GM18520 (cell line): ENCODE measurements at regions not wholly inside any gene's neighbourhood (a gene's known extent, or its start where the extent isn't known, plus 50 kb on each side); places are given as distances from the start of the nearest gene placed in this dataset.

Experiments used
- ATAC-seq: cut with Tn5 transposase; IDR thresholded peaks from one replicate; pipeline ENCODE4 v1.9.1; 2021; ENCODE audit not compliant: unreplicated experiment

GRCh38 chr4:19915276-19915675 is 336.4 kb upstream of the SLIT2 start:
- ATAC-seq: no peak

GRCh38 chr4:19913650-19914049 is 338.1 kb upstream of the SLIT2 start:
- no peak for ATAC-seq

GRCh38 chr4:19910861-19911525 is 340.7 kb upstream of the SLIT2 start:
- ATAC-seq: no peak

GRCh38 chr4:19905024-19905423 is 346.7 kb upstream of the SLIT2 start:
- ATAC-seq: no peak

GRCh38 chr4:19888587-19888986 is 363.1 kb upstream of the SLIT2 start:
- ATAC-seq: no peak

- no peak for ATAC-seq
These were observed 367.9 kb upstream of the SLIT2 start for GRCh38 chr4:19883841-19884240.

- ATAC-seq: no peak
These were observed 371.5 kb upstream of the SLIT2 start for GRCh38 chr4:19880206-19880605.

- no peak for ATAC-seq
These were observed 372.4 kb upstream of the SLIT2 start for GRCh38 chr4:19879330-19879729.

GRCh38 chr4:19857991-19858390 is 393.7 kb upstream of the SLIT2 start:
- ATAC-seq: no peak

- no peak for ATAC-seq
These were observed 394.3 kb upstream of the SLIT2 start for GRCh38 chr4:19857380-19857779.

- no peak for ATAC-seq
These were observed 400.8 kb upstream of the SLIT2 start for GRCh38 chr4:19850909-19851308.

- no peak for ATAC-seq
These were observed 407.3 kb upstream of the SLIT2 start for GRCh38 chr4:19844446-19844845.

GRCh38 chr4:19842471-19842870 is 409.2 kb upstream of the SLIT2 start:
- ATAC-seq: no peak

- no peak for ATAC-seq
These were observed 412.8 kb upstream of the SLIT2 start for GRCh38 chr4:19838858-19839257.

GRCh38 chr4:19835429-19835828 is 416.3 kb upstream of the SLIT2 start:
- no peak for ATAC-seq

- ATAC-seq: no peak
These were observed 419.3 kb upstream of the SLIT2 start for GRCh38 chr4:19832411-19832810.

GRCh38 chr4:19831644-19832285 is 419.9 kb upstream of the SLIT2 start:
- no peak for ATAC-seq

- ATAC-seq: no peak
These were observed 422.6 kb upstream of the SLIT2 start for GRCh38 chr4:19829101-19829500.

- no peak for ATAC-seq
These were observed 427.9 kb upstream of the SLIT2 start for GRCh38 chr4:19823781-19824180.

GRCh38 chr4:19819737-19820136 is 432.0 kb upstream of the SLIT2 start:
- no peak for ATAC-seq

- ATAC-seq: no peak
These were observed 441.7 kb upstream of the SLIT2 start for GRCh38 chr4:19809989-19810388.

GRCh38 chr4:19807505-19807904 is 444.2 kb upstream of the SLIT2 start:
- ATAC-seq: no peak

GRCh38 chr4:19806865-19807264 is 444.8 kb upstream of the SLIT2 start:
- no peak for ATAC-seq
